Activated B cell treated with CpG ODN at 0.5 μM for 24 hours (primary cell): ENCODE measurements at regions not wholly inside any gene's neighbourhood (a gene's known extent, or its start where the extent isn't known, plus 50 kb on each side); places are given as distances from the start of the nearest gene placed in this dataset.

Experiments
- ATAC-seq: fragments of 200-7000 bp; cut with Tn5 transposase; one replicate; pipeline ENCODE4 v1.10.0; 2021; ENCODE audit warnings: low read depth, mild to moderate bottlenecking, moderate library complexity
- CTCF ChIA-PET: fragments of 350-600 bp; sonication (Branson Sonifier 250); formaldehyde crosslinking; loops from one replicate; lab custom pipeline; 2021; ENCODE audit warnings: antibody characterized with exemption; lab: Charles Lee
- POLR2A ChIA-PET: fragments of 350-600 bp; sonication (Branson Sonifier 250); formaldehyde crosslinking; loops from one replicate; lab custom pipeline; 2021; ENCODE audit warnings: antibody characterized with exemption; lab: Charles Lee
- DNase-seq: peaks from one replicate; pipeline ENCODE4 v3.0.0; 2022
- H3K27ac Mint-ChIP-seq: one replicate; pipeline ENCODE4 v1.8.0; 2020; ENCODE audit warnings: mixed read lengths
- H3K27me3 Mint-ChIP-seq: one replicate; pipeline ENCODE4 v1.8.0; 2021; ENCODE audit warnings: mixed read lengths
- H3K36me3 Mint-ChIP-seq: one replicate; pipeline ENCODE4 v1.8.0; 2021; ENCODE audit warnings: low read depth, mixed read lengths
- H3K4me1 Mint-ChIP-seq: one replicate; pipeline ENCODE4 v1.8.0; 2021; ENCODE audit warnings: mixed read lengths
- H3K4me3 Mint-ChIP-seq: one replicate; pipeline ENCODE4 v1.8.0; 2020; ENCODE audit warnings: mild to moderate bottlenecking, mixed read lengths
- H3K9me3 Mint-ChIP-seq: one replicate; pipeline ENCODE4 v1.8.0; 2020; ENCODE audit warnings: mixed read lengths
- intact Hi-C: fragments of 100-400 bp; cut with micrococcal nuclease; formaldehyde crosslinking; loops from one replicate; pipeline ENCODE4 v1.15.1; 2024
- TF ChIP-seq, protein P1 (sequence below): fragments of 200-600 bp; IDR thresholded peaks from one replicate; pipeline ENCODE4 v1.8.0; 2022; ENCODE audit warnings: antibody characterized with exemption, mild to moderate bottlenecking

DNA sequence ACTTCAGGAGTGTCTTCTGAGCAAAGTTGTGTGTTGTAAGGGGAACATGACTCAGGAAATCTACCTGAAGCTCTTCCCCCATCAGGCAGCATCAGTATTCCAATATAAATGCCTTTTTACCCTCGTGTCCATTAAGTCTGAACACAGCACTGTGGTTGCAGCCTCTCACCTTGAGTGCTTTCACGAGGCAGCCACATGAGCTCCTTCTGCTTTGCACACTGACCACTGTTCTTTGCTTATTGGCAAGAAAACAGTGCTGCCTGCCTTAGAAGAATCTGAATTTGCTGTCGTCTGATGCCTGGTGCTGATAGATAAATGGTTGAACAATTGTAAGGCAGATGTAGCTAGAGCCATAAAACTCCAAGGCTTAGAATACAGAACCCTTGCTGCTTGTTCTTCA is 139.6 kb upstream of the WDR1 start:
- Mint-ChIP-seq H3K27ac (no peak overlapping the region), H3K9me3 (no peaks in the 10 kb centered on the region), H3K27me3 (peaks cover 9% of the 10 kb centered on the region), H3K4me3 (no peak overlapping the region), H3K36me3 (no peaks in the 10 kb centered on the region), H3K4me1 (no peaks in the 10 kb centered on the region)
- POLR2A ChIA-PET = no interaction called here
- intact Hi-C loops = no loop called here
- TF ChIP-seq, protein P1, sequence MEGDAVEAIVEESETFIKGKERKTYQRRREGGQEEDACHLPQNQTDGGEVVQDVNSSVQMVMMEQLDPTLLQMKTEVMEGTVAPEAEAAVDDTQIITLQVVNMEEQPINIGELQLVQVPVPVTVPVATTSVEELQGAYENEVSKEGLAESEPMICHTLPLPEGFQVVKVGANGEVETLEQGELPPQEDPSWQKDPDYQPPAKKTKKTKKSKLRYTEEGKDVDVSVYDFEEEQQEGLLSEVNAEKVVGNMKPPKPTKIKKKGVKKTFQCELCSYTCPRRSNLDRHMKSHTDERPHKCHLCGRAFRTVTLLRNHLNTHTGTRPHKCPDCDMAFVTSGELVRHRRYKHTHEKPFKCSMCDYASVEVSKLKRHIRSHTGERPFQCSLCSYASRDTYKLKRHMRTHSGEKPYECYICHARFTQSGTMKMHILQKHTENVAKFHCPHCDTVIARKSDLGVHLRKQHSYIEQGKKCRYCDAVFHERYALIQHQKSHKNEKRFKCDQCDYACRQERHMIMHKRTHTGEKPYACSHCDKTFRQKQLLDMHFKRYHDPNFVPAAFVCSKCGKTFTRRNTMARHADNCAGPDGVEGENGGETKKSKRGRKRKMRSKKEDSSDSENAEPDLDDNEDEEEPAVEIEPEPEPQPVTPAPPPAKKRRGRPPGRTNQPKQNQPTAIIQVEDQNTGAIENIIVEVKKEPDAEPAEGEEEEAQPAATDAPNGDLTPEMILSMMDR = no peak
- ATAC-seq = no peak
- CTCF ChIA-PET = no interaction called here
- no peak for DNase-seq

DNA sequence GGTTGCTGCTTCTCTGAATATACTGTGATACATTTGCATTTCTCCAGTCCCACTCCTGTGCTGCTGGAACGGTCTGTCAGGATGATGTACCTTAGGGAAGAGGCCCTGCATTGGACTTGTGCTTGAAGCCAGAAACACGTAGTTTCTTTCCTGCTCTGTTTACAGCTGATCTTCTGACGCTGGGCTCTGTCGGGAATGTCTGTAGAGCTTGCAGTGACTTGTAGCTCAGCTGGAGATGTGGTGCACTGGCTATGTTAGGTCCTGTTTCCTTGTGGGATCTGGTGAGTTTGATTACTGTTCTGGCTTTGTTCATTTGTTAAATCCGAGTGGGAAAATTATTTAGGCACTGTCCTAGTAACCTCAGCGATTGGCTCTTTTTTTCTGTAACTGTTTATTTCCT is 137.2 kb upstream of the WDR1 start:
- H3K27me3 Mint-ChIP-seq = peaks cover 19% of the 10 kb centered on the region
- TF ChIP-seq, protein P1 = no peak
- H3K4me1 Mint-ChIP-seq = no peaks in the 10 kb centered on the region
- no peaks in the 10 kb centered on the region for H3K36me3 Mint-ChIP-seq
- no peak overlapping the region for H3K4me3 Mint-ChIP-seq
- CTCF ChIA-PET = no interaction called here
- H3K27ac Mint-ChIP-seq = no peak overlapping the region
- DNase-seq = no peak
- ATAC-seq = no peak
- intact Hi-C loops = no loop called here
- no peaks in the 10 kb centered on the region for H3K9me3 Mint-ChIP-seq
- POLR2A ChIA-PET = no interaction called here

DNA sequence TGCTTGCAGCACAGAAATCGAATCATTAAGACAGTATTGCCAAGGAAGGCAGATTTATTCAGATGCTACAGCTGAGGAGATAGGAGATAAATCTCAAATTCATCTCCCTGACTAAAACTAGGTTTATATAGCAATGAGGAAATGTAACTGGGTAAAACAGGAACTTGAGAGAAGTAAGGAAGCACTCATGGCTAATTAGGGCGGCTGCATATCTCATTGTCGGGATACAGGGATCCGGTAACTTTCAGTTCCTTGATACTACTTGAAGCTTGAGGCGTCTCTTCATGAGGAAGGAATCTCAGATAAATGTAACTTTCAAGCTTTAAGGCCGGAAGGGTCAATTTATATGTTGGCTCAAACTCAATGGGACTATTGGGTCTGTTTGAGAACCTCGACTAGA is 129.2 kb upstream of the WDR1 start:
- intact Hi-C loops = no loop called here
- no peaks in the 10 kb centered on the region for H3K4me1 Mint-ChIP-seq
- H3K27ac Mint-ChIP-seq = no peak overlapping the region
- ChIA-PET CTCF (no interaction called here), POLR2A (no interaction called here)
- peaks cover 36% of the 10 kb centered on the region for H3K27me3 Mint-ChIP-seq
- no peak overlapping the region for H3K4me3 Mint-ChIP-seq
- TF ChIP-seq, protein P1 = no peak
- DNase-seq (no peak), ATAC-seq (no peak)
- no peaks in the 10 kb centered on the region for H3K9me3 Mint-ChIP-seq
- H3K36me3 Mint-ChIP-seq = no peaks in the 10 kb centered on the region

DNA sequence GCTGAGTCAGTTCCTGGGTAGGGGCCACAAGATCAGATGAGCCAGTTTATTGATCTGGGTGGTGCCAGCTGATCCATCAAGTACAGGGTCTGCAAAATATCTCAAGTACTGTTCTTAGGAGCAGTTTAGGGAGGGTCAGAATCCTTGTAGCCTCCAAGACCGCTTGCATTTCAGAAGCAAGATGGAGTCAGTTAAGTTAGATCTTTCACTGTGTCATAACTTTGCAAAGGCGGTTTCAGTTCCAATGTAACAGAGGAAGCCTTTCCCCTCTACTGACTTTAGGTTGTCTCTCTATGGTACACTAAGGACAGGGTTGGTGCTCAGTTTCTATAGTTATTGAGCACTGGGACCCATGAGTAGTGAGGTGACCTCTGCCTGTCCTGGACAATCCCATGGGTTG is 127.3 kb upstream of the WDR1 start:
- H3K36me3 Mint-ChIP-seq = no peaks in the 10 kb centered on the region
- POLR2A ChIA-PET = no interaction called here
- DNase-seq = no peak
- H3K27me3 Mint-ChIP-seq = peaks cover 28% of the 10 kb centered on the region
- CTCF ChIA-PET = no interaction called here
- TF ChIP-seq, protein P1 = no peak
- no peaks in the 10 kb centered on the region for H3K9me3 Mint-ChIP-seq
- ATAC-seq = no peak
- no peak overlapping the region for H3K4me3 Mint-ChIP-seq
- no peaks in the 10 kb centered on the region for H3K4me1 Mint-ChIP-seq
- H3K27ac Mint-ChIP-seq = no peak overlapping the region
- intact Hi-C loops = no loop called here

DNA sequence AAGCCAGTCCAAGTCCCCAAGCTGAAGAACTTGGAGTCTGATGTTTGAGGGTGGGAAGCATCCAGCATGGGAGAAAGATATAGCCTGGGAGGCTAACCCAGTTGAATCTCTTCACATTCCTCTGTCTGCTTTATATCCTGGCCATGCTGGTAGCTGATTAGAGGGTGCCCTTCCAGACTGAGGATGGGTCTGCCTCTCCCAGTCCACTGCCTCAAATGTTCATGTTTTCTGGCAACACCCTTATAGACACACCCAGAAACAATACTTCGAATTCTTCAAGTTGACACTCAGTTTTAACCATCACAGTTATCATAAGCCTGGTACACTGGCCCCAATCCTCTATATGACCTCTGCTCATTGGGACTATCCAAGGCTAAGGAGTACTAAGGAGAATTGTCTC is 124.1 kb upstream of the WDR1 start:
- Mint-ChIP-seq H3K27ac (no peak overlapping the region), H3K9me3 (no peaks in the 10 kb centered on the region), H3K4me3 (no peak overlapping the region), H3K4me1 (no peaks in the 10 kb centered on the region), H3K27me3 (peaks cover 18% of the 10 kb centered on the region), H3K36me3 (no peaks in the 10 kb centered on the region)
- DNase-seq = no peak
- POLR2A ChIA-PET = no interaction called here
- TF ChIP-seq, protein P1 = no peak
- CTCF ChIA-PET = no interaction called here
- intact Hi-C loops = no loop called here
- ATAC-seq = no peak
